ENCODE measurements at regions not wholly inside any gene's neighbourhood (a gene's known extent, or its start where the extent isn't known, plus 50 kb on each side); places are given as distances from the start of the nearest gene placed in this dataset.

DNA sequence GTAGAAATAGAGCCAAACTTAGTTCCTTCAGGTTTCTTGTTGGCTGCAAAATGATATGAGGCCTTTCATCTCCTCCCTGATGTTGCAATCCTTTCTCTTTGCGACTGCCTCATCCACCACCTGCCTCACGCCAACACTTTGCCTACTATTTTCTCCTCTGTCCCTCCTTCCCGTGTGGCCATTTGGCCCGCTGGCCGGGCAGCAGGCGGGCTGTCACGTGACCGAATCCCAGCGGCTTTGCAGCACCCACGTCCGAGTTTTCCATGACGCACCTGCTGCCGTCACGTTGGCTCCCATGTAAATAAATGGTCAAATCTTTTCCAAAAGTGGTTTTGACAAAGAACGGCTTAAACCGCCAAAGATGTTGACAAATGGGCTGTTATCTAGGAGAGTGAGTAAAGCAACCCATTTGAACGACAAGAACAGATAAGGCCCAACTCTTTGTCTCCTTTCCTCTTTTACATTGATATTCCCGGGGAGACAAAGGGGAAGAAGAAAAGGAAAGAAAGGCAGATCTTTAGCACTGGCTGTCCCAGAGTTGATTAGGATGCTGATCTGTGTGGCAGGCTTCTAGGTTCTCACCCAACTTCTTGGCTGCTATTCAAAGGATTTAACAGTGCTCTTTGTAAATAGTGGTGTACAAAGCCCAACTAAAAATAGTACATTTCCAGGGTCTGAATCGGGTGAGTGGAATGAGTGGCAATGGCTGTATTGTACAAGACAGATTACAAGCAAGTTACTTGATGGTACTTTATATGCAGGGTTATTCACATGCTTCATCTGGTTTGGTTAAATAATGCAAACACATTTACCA, 174.2 kb upstream of the JADE1 start (continued):
- TF ChIP-seq ZBTB43 (CRISPR knock-in tag; IDR thresholded peaks at IDR 0.05) (no peak), ZBTB11 (CRISPR knock-in tag; IDR thresholded peaks at IDR 0.05) (no peak), SRSF7 (optimal IDR thresholded peaks at IDR 0.05; ENCODE audit: low read depth, low read length) (no peak), ZNF23 (CRISPR knock-in tag; IDR thresholded peaks at IDR 0.05) (no peak), RBM39 (optimal IDR thresholded peaks at IDR 0.05; ENCODE audit: low read depth, low read length) (no peak), ZNF511 (CRISPR knock-in tag; IDR thresholded peaks at IDR 0.05) (no peak), ZNF717 (CRISPR knock-in tag; IDR thresholded peaks at IDR 0.05) (no peak), IRF1 (CRISPR knock-in tag; IDR thresholded peaks at IDR 0.05; ENCODE audit: borderline replicate concordance) (no peak), EHMT2 (IDR thresholded peaks at IDR 0.05) (peak; percentile 61), ADNP (tag; IDR thresholded peaks at IDR 0.05) (peak; percentile 86), TFAM (CRISPR knock-in tag; conservative IDR thresholded peaks at IDR 0.05) (no peak), TCFL5 (CRISPR knock-in tag; conservative IDR thresholded peaks at IDR 0.05) (no peak), ZFX (CRISPR knock-in tag; IDR thresholded peaks at IDR 0.05) (no peak), THRB (CRISPR knock-in tag; conservative IDR thresholded peaks at IDR 0.05) (no peak), RBM15 (IDR thresholded peaks at IDR 0.05; ENCODE audit: insufficient read depth, low read length) (no peak), SMAD2 (IDR thresholded peaks at IDR 0.05; ENCODE audit: low read depth, low read length) (no peak), ZNF24 (IDR thresholded peaks at IDR 0.05) (peak; percentile 57; the same call in 1 of the 2 replicates)
- TF ChIP-seq, protein P1, sequence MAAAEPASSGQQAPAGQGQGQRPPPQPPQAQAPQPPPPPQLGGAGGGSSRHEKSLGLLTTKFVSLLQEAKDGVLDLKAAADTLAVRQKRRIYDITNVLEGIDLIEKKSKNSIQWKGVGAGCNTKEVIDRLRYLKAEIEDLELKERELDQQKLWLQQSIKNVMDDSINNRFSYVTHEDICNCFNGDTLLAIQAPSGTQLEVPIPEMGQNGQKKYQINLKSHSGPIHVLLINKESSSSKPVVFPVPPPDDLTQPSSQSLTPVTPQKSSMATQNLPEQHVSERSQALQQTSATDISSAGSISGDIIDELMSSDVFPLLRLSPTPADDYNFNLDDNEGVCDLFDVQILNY (CRISPR knock-in tag; IDR thresholded peaks at IDR 0.05) = no peak
